SK-N-SH (cell line): ENCODE measurements at regions not wholly inside any gene's neighbourhood (a gene's known extent, or its start where the extent isn't known, plus 50 kb on each side); places are given as distances from the start of the nearest gene placed in this dataset.

ENCODE experiments used
- CTCF ChIA-PET: fragments of 300-600, 350-600 bp; formaldehyde crosslinking; extraction: SDS; loops from one replicate; lab custom pipeline; 2021; lab: Yijun Ruan, JAX
- POLR2A ChIA-PET: fragments of 350-600 bp; sonication (Branson Sonifier 250); formaldehyde crosslinking; extraction: SDS; loops from one replicate; lab custom pipeline; 2020; ENCODE audit warnings: antibody characterized with exemption, inconsistent platforms; lab: Yijun Ruan, JAX
- DNase-seq: peaks from one replicate; pipeline ENCODE4 v3.0.0; 2012
- H2AFZ ChIP-seq: fragments of 200-600 bp; sonication (generic); 2 replicates; pipeline ENCODE4 v1.8.1; 2016; ENCODE audit warnings: antibody characterized with exemption, mild to moderate bottlenecking, low read depth
- H3F3A ChIP-seq: fragments of 200-600 bp; sonication (generic); replicated peaks from 2 replicates; pipeline ENCODE3; 2016; ENCODE audit warnings: antibody characterized with exemption, mild to moderate bottlenecking; ENCODE audit not compliant: insufficient read depth
- H3K27ac ChIP-seq, 2 experiments: fragments of 200-500 bp in 1 of 2; fragments of 200-600 bp in 1 of 2; sonication (Bioruptor generic) in 1 of 2; sonication (generic), shearing (Covaris generic) in 1 of 2; 2 replicates each; pipeline versions ENCODE4 v1.5.1 to v1.6.1; 2014 to 2016; ENCODE audit warnings: low read depth in 2 of 2, inconsistent platforms in 1 of 2, low read length in 1 of 2, mild to moderate bottlenecking in 1 of 2, mixed read lengths in 1 of 2
- H3K27me3 ChIP-seq: fragments of 200-600 bp; sonication (generic), shearing (Covaris generic); 2 replicates; pipeline ENCODE4 v1.6.1; 2016; ENCODE audit warnings: mixed run types; ENCODE audit not compliant: insufficient read depth
- H3K36me3 ChIP-seq, 2 experiments: fragments of 200-500 bp in 1 of 2; fragments of 200-600 bp in 1 of 2; sonication (Bioruptor generic) in 1 of 2; sonication (generic) in 1 of 2; replicated peaks in 1 of 2; 2 replicates each; pipeline versions ENCODE3 to v1.5.1; 2014 to 2016; ENCODE audit warnings: low read length in 1 of 2, mild to moderate bottlenecking in 1 of 2; ENCODE audit not compliant: insufficient read depth in 2 of 2, control insufficient read depth in 1 of 2
- H3K4me1 ChIP-seq, 2 experiments: fragments of 200-500 bp in 1 of 2; fragments of 200-600 bp in 1 of 2; sonication (Bioruptor generic) in 1 of 2; sonication (generic), shearing (Covaris generic) in 1 of 2; 2 replicates each; pipeline versions ENCODE4 v1.5.1 to v1.6.1; 2014 to 2016; ENCODE audit warnings: low read depth in 1 of 2, low read length in 1 of 2, mixed run types in 1 of 2; ENCODE audit not compliant: insufficient read depth in 2 of 2, control insufficient read depth in 1 of 2
- H3K4me2 ChIP-seq: fragments of 200-600 bp; sonication (generic), shearing (Covaris generic); 2 replicates; pipeline ENCODE4 v1.6.1; 2017; ENCODE audit warnings: mixed run types
- H3K4me3 ChIP-seq, 2 experiments: fragments of 200-500 bp in 1 of 2; fragments of 200-600 bp in 1 of 2; sonication (Bioruptor generic) in 1 of 2; sonication (generic), shearing (Covaris generic) in 1 of 2; 2 replicates each; pipeline versions ENCODE4 v1.5.1 to v1.8.1; 2014 to 2016; ENCODE audit warnings: low read depth in 2 of 2, inconsistent platforms in 1 of 2, low read length in 1 of 2, mild to moderate bottlenecking in 1 of 2, mixed read lengths in 1 of 2, moderate library complexity in 1 of 2
- H3K79me2 ChIP-seq: fragments of 200-600 bp; sonication (generic); 2 replicates; pipeline ENCODE4 v1.8.1; 2017; ENCODE audit warnings: mild to moderate bottlenecking; ENCODE audit not compliant: insufficient read depth
- H3K9ac ChIP-seq: fragments of 200-600 bp; sonication (generic); 2 replicates; pipeline ENCODE4 v1.6.1; 2017; ENCODE audit warnings: mixed run types
- H3K9me2 ChIP-seq: fragments of 200-600 bp; sonication (generic); 2 replicates; pipeline ENCODE4 v1.6.1; 2017; ENCODE audit warnings: mixed run types
- H3K9me3 ChIP-seq: fragments of 200-600 bp; sonication (generic); 2 replicates; pipeline ENCODE4 v1.6.1; 2017; ENCODE audit warnings: mixed run types, mild to moderate bottlenecking, moderate library complexity
- H4K20me1 ChIP-seq: fragments of 200-600 bp; sonication (generic); 2 replicates; pipeline ENCODE4 v1.6.1; 2017; ENCODE audit warnings: mild to moderate bottlenecking, mixed run types; ENCODE audit not compliant: insufficient read depth
- CHD2 ChIP-seq: fragments of 150-350 bp; IDR thresholded peaks from 2 replicates; pipeline ENCODE4 v1.6.1; 2018; ENCODE audit warnings: low read length; ENCODE audit not compliant: partially characterized antibody
- EZH2phosphoT487 ChIP-seq: fragments of 200-600 bp; sonication (generic); IDR thresholded peaks from 2 replicates; pipeline ENCODE4 v1.6.1; 2017; ENCODE audit warnings: low read depth, mixed run types, mild to moderate bottlenecking, antibody characterized with exemption, moderate library complexity, borderline replicate concordance
- FOSL2 ChIP-seq: IDR thresholded peaks from 2 replicates; pipeline ENCODE4 v1.4.0; 2012; ENCODE audit warnings: low read depth, mild to moderate bottlenecking, moderate library complexity, borderline replicate concordance
- FOXJ3 ChIP-seq: sonication (generic); formaldehyde crosslinking; IDR thresholded peaks from 2 replicates; pipeline ENCODE4 v1.5.1; 2020; ENCODE audit warnings: mild to moderate bottlenecking, missing genetic modification reagents
- FOXM1 ChIP-seq: IDR thresholded peaks from 2 replicates; pipeline ENCODE4 v1.4.0; 2012; ENCODE audit warnings: low read depth, mild to moderate bottlenecking
- GABPA ChIP-seq: IDR thresholded peaks from 2 replicates; pipeline ENCODE4 v1.4.0; 2012; ENCODE audit warnings: low read depth, mild to moderate bottlenecking
- IRF3 ChIP-seq: fragments of 150-350 bp; IDR thresholded peaks from 2 replicates; pipeline ENCODE4 v1.6.1; 2016; ENCODE audit warnings: mild to moderate bottlenecking, low read depth, low read length
- JUND ChIP-seq: IDR thresholded peaks from 2 replicates; pipeline ENCODE4 v1.4.0; 2012
- NRF1 ChIP-seq: IDR thresholded peaks from 2 replicates; pipeline ENCODE4 v1.6.1; 2012; ENCODE audit warnings: low read depth, mild to moderate bottlenecking, low read length
- POLR2AphosphoS5 ChIP-seq: IDR thresholded peaks from 2 replicates; pipeline ENCODE4 v1.6.1; 2012; ENCODE audit warnings: low read depth, low read length
- RCOR1 ChIP-seq: fragments of 150-350 bp; IDR thresholded peaks from 2 replicates; pipeline ENCODE4 v1.6.1; 2017; ENCODE audit warnings: antibody characterized with exemption, low read length
- RXRA ChIP-seq: IDR thresholded peaks from 2 replicates; pipeline ENCODE4 v1.4.0; 2012; ENCODE audit warnings: low read depth, mild to moderate bottlenecking, borderline replicate concordance
- USF2 ChIP-seq: fragments of 150-350 bp; IDR thresholded peaks from 2 replicates; pipeline ENCODE4 v1.6.1; 2017; ENCODE audit warnings: antibody characterized with exemption, low read length, low read depth, borderline replicate concordance
- YY1 ChIP-seq: IDR thresholded peaks from 2 replicates; pipeline ENCODE4 v1.4.0; 2012; ENCODE audit warnings: low read depth, mild to moderate bottlenecking
- WGBS: methylation state at CpG from one replicate; pipeline ENCODE4 v1.1.6; 2017; ENCODE audit warnings: low lambda C conversion rate; 5-methylcytosine and 5-hydroxymethylcytosine counted together
- TF ChIP-seq, protein P1 (sequence below): IDR thresholded peaks from 2 replicates; pipeline ENCODE4; 2012
- TF ChIP-seq, protein P2 (sequence below): IDR thresholded peaks from 2 replicates; pipeline ENCODE4 v1.4.0; 2012; ENCODE audit warnings: low read depth, borderline replicate concordance
- TF ChIP-seq, protein P3 (sequence below): IDR thresholded peaks from 2 replicates; pipeline ENCODE4 v1.6.1; 2012; ENCODE audit warnings: mild to moderate bottlenecking, low read depth, low read length, moderate library complexity

GRCh38 chr15:70576696-70577095 lies 186.7 kb downstream of the UACA start:
- POLR2A ChIA-PET = no interaction called here
- H3K27me3 ChIP-seq = no peaks in the 10 kb centered on the region
- H3K79me2 ChIP-seq = no peaks in the 10 kb centered on the region
- no peaks in the 10 kb centered on the region for H3F3A ChIP-seq
- DNase-seq = no peak
- 50% methylated on average over 4 of the region's 4 CpGs for WGBS
- no peak overlapping the region for H2AFZ ChIP-seq
- CTCF ChIA-PET = interaction anchor here (1.2 kb wide), 3 partner anchors 20 to 1100 kb away, joined by 3 to 4 read pairs (median 3); no protein-coding TSS in a partner anchor
- no peaks in the 10 kb centered on the region for H3K9me2 ChIP-seq
- peaks cover 4 to 7% of the 10 kb centered on the region in 2 experiments; a peak in 2 of 4 replicates for H3K4me1 ChIP-seq
- H3K9me3 ChIP-seq = no peaks in the 10 kb centered on the region
- no peak overlapping the region for H3K4me2 ChIP-seq
- H3K36me3 ChIP-seq = no peaks in the 10 kb centered on the region
- H3K27ac ChIP-seq = no peak overlapping the region
- no peak overlapping the region for H3K9ac ChIP-seq
- no peak overlapping the region for H3K4me3 ChIP-seq
- H4K20me1 ChIP-seq = no peaks in the 10 kb centered on the region
- no peak for TF ChIP-seq EZH2phosphoT487
- TF ChIP-seq FOSL2 = no peak
- no peak for TF ChIP-seq POLR2AphosphoS5
- TF ChIP-seq, protein P1, sequence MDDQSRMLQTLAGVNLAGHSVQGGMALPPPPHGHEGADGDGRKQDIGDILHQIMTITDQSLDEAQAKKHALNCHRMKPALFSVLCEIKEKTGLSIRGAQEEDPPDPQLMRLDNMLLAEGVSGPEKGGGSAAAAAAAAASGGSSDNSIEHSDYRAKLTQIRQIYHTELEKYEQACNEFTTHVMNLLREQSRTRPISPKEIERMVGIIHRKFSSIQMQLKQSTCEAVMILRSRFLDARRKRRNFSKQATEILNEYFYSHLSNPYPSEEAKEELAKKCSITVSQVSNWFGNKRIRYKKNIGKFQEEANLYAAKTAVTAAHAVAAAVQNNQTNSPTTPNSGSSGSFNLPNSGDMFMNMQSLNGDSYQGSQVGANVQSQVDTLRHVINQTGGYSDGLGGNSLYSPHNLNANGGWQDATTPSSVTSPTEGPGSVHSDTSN = no peak
- TF ChIP-seq, protein P2, sequence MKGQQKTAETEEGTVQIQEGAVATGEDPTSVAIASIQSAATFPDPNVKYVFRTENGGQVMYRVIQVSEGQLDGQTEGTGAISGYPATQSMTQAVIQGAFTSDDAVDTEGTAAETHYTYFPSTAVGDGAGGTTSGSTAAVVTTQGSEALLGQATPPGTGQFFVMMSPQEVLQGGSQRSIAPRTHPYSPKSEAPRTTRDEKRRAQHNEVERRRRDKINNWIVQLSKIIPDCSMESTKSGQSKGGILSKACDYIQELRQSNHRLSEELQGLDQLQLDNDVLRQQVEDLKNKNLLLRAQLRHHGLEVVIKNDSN = no peak
- no peak for TF ChIP-seq FOXJ3
- no peak for TF ChIP-seq GABPA
- TF ChIP-seq IRF3 = no peak
- TF ChIP-seq JUND = no peak
- no peak for TF ChIP-seq CHD2
- no peak for TF ChIP-seq YY1
- no peak for TF ChIP-seq NRF1
- TF ChIP-seq, protein P3, sequence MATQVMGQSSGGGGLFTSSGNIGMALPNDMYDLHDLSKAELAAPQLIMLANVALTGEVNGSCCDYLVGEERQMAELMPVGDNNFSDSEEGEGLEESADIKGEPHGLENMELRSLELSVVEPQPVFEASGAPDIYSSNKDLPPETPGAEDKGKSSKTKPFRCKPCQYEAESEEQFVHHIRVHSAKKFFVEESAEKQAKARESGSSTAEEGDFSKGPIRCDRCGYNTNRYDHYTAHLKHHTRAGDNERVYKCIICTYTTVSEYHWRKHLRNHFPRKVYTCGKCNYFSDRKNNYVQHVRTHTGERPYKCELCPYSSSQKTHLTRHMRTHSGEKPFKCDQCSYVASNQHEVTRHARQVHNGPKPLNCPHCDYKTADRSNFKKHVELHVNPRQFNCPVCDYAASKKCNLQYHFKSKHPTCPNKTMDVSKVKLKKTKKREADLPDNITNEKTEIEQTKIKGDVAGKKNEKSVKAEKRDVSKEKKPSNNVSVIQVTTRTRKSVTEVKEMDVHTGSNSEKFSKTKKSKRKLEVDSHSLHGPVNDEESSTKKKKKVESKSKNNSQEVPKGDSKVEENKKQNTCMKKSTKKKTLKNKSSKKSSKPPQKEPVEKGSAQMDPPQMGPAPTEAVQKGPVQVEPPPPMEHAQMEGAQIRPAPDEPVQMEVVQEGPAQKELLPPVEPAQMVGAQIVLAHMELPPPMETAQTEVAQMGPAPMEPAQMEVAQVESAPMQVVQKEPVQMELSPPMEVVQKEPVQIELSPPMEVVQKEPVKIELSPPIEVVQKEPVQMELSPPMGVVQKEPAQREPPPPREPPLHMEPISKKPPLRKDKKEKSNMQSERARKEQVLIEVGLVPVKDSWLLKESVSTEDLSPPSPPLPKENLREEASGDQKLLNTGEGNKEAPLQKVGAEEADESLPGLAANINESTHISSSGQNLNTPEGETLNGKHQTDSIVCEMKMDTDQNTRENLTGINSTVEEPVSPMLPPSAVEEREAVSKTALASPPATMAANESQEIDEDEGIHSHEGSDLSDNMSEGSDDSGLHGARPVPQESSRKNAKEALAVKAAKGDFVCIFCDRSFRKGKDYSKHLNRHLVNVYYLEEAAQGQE = no peak
- no peak for TF ChIP-seq FOXM1
- no peak for TF ChIP-seq RCOR1
- TF ChIP-seq USF2 = no peak
- TF ChIP-seq RXRA = no peak
